Neural progenitor cell (in vitro differentiated cells): ENCODE measurements at regions not wholly inside any gene's neighbourhood (a gene's known extent, or its start where the extent isn't known, plus 50 kb on each side); places are given as distances from the start of the nearest gene placed in this dataset.

Experiments
- DNase-seq: peaks from one replicate; pipeline ENCODE4 v3.0.0-alpha.2; 2016; ENCODE audit warnings: low spot score
- H2AFZ ChIP-seq: fragments of 200-600 bp; sonication (generic); replicated peaks from 2 replicates; pipeline ENCODE4 v1.6.1; 2016; ENCODE audit warnings: antibody characterized with exemption
- H3F3A ChIP-seq: fragments of 200-600 bp; sonication (generic); 2 replicates; pipeline ENCODE4 v1.6.1; 2016; ENCODE audit warnings: antibody characterized with exemption, low read depth
- H3K27ac ChIP-seq: fragments of 200-600 bp; sonication (generic); 2 replicates; pipeline ENCODE4 v1.5.1; 2016; ENCODE audit warnings: mild to moderate bottlenecking
- H3K27me3 ChIP-seq: fragments of 200-600 bp; sonication (generic); 2 replicates; pipeline ENCODE4 v1.6.1; 2016; ENCODE audit warnings: mild to moderate bottlenecking, moderate library complexity
- H3K36me3 ChIP-seq: fragments of 200-600 bp; sonication (generic); 2 replicates; pipeline ENCODE4 v1.5.1; 2016
- H3K4me1 ChIP-seq: fragments of 200-600 bp; sonication (generic); 2 replicates; pipeline ENCODE4 v1.6.1; 2016; ENCODE audit warnings: mixed run types
- H3K4me2 ChIP-seq: fragments of 200-600 bp; sonication (generic); 2 replicates; pipeline ENCODE4 v1.6.1; 2016
- H3K4me3 ChIP-seq: fragments of 200-600 bp; sonication (generic); 2 replicates; pipeline ENCODE4 v1.5.1; 2016
- H3K79me2 ChIP-seq: fragments of 200-600 bp; sonication (generic); 2 replicates; pipeline ENCODE4 v1.6.1; 2016; ENCODE audit warnings: low read depth
- H3K9ac ChIP-seq: fragments of 200-600 bp; sonication (generic); 2 replicates; pipeline ENCODE4 v1.6.1; 2016
- H3K9me3 ChIP-seq: fragments of 200-600 bp; sonication (generic); 2 replicates; pipeline ENCODE4 v1.5.1; 2016; ENCODE audit warnings: low read depth
- H4K20me1 ChIP-seq: fragments of 200-600 bp; sonication (generic); 2 replicates; pipeline ENCODE4 v1.6.1; 2016; ENCODE audit warnings: low read depth
- H3K27ac Mint-ChIP-seq: 3 replicates; pipeline ENCODE4 v1.8.0; 2021; ENCODE audit warnings: mixed read lengths
- H3K27me3 Mint-ChIP-seq: 2 replicates; pipeline ENCODE4 v1.8.0; 2022; ENCODE audit warnings: low read depth, mild to moderate bottlenecking, inconsistent platforms, moderate library complexity, mixed read lengths; ENCODE audit not compliant: insufficient read depth
- H3K36me3 Mint-ChIP-seq: 3 replicates; pipeline ENCODE4 v1.8.0; 2021; ENCODE audit warnings: mixed read lengths
- H3K4me1 Mint-ChIP-seq: 3 replicates; pipeline ENCODE4 v1.8.0; 2021; ENCODE audit warnings: mixed read lengths
- H3K4me3 Mint-ChIP-seq: 3 replicates; pipeline ENCODE4 v1.8.0; 2021; ENCODE audit warnings: mild to moderate bottlenecking, moderate library complexity, mixed read lengths
- H3K9me3 Mint-ChIP-seq: 3 replicates; pipeline ENCODE4 v1.8.0; 2020; ENCODE audit warnings: mixed read lengths
- CTCF ChIP-seq: fragments of 200-600 bp; sonication (generic); IDR thresholded peaks from 2 replicates; pipeline ENCODE4 v1.5.1; 2017; ENCODE audit warnings: antibody characterized with exemption, mild to moderate bottlenecking
- EZH2 ChIP-seq: fragments of 200-600 bp; sonication (generic); IDR thresholded peaks from 2 replicates; pipeline ENCODE4 v1.6.1; 2017; ENCODE audit warnings: antibody characterized with exemption, mild to moderate bottlenecking, moderate library complexity
- EZH2phosphoT487 ChIP-seq: fragments of 200-600 bp; sonication (generic); IDR thresholded peaks from 2 replicates; pipeline ENCODE4 v1.6.1; 2017; ENCODE audit warnings: antibody characterized with exemption

GRCh38 chr2:175872721-175873120, 129.3 kb downstream of the LNPK start:
- Histone ChIP-seq H3F3A (no peaks in the 10 kb centered on the region), H3K27ac (no peak overlapping the region), H3K36me3 (no peaks in the 10 kb centered on the region), H3K27me3 (no peaks in the 10 kb centered on the region), H3K4me3 (no peak overlapping the region), H3K4me1 (no peaks in the 10 kb centered on the region), H4K20me1 (no peaks in the 10 kb centered on the region), H3K79me2 (no peaks in the 10 kb centered on the region), H3K4me2 (no peak overlapping the region), H3K9ac (no peak overlapping the region), H2AFZ (no peak overlapping the region), H3K9me3 (no peaks in the 10 kb centered on the region)
- Mint-ChIP-seq H3K9me3 (peaks cover 3% of the 10 kb centered on the region), H3K4me1 (no peaks in the 10 kb centered on the region), H3K4me3 (no peak overlapping the region), H3K27ac (no peak overlapping the region), H3K27me3 (peaks cover 3% of the 10 kb centered on the region), H3K36me3 (no peaks in the 10 kb centered on the region)
- DNase-seq = no peak
- TF ChIP-seq EZH2 = no peak

DNA sequence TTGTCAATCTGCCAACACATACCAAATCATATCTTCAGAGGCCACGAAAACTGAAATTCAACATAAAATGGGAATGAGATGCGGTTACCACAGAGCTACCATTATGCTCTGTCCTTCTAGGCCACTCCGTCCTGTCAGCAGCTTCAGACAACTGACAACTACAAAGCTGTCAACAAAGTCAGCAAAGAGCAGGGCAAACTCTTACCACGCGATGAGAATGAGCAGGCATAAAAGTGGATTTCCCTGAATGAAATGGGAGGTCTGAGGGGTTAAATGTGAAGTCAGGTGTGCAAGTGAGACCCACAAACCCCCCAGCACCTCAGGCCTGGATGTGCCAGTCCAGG, 130.1 kb downstream of the LNPK start:
- Mint-ChIP-seq H3K4me3 (no peak overlapping the region), H3K27me3 (no peaks in the 10 kb centered on the region), H3K9me3 (peaks cover 3% of the 10 kb centered on the region), H3K4me1 (peaks cover 3% of the 10 kb centered on the region), H3K27ac (no peak overlapping the region), H3K36me3 (no peaks in the 10 kb centered on the region)
- H3K27me3 ChIP-seq = no peaks in the 10 kb centered on the region
- DNase-seq = no peak
- H3K9me3 ChIP-seq = no peaks in the 10 kb centered on the region
- no peak overlapping the region for H3K4me3 ChIP-seq
- H3K4me1 ChIP-seq = peaks cover 2% of the 10 kb centered on the region
- no peak for TF ChIP-seq EZH2
- TF ChIP-seq EZH2phosphoT487 = no peak
- no peak for TF ChIP-seq CTCF
- no peak overlapping the region for H3K4me2 ChIP-seq
- H3K79me2 ChIP-seq = no peaks in the 10 kb centered on the region
- no peak overlapping the region for H3K9ac ChIP-seq
- no peaks in the 10 kb centered on the region for H3K36me3 ChIP-seq
- H4K20me1 ChIP-seq = no peaks in the 10 kb centered on the region
- no peaks in the 10 kb centered on the region for H3F3A ChIP-seq
- no peak overlapping the region for H2AFZ ChIP-seq
- no peak overlapping the region for H3K27ac ChIP-seq

GRCh38 chr2:175871331-175872004, 130.6 kb downstream of the LNPK start:
- Histone ChIP-seq H3K27me3 (no peaks in the 10 kb centered on the region), H3K36me3 (no peaks in the 10 kb centered on the region), H4K20me1 (no peaks in the 10 kb centered on the region), H3K79me2 (no peaks in the 10 kb centered on the region), H3K9ac (no peak overlapping the region), H3K4me1 (peaks cover 4% of the 10 kb centered on the region), H3K27ac (no peak overlapping the region), H3F3A (no peaks in the 10 kb centered on the region), H2AFZ (no peak overlapping the region), H3K9me3 (no peaks in the 10 kb centered on the region), H3K4me3 (no peak overlapping the region), H3K4me2 (no peak overlapping the region)
- no peak for TF ChIP-seq EZH2phosphoT487
- no peak for TF ChIP-seq CTCF
- no peak for TF ChIP-seq EZH2
- Mint-ChIP-seq H3K4me1 (peaks cover 6% of the 10 kb centered on the region), H3K4me3 (no peak overlapping the region), H3K27me3 (no peaks in the 10 kb centered on the region), H3K36me3 (no peaks in the 10 kb centered on the region), H3K27ac (no peak overlapping the region), H3K9me3 (peaks cover 3% of the 10 kb centered on the region)
- DNase-seq = no peak

DNA sequence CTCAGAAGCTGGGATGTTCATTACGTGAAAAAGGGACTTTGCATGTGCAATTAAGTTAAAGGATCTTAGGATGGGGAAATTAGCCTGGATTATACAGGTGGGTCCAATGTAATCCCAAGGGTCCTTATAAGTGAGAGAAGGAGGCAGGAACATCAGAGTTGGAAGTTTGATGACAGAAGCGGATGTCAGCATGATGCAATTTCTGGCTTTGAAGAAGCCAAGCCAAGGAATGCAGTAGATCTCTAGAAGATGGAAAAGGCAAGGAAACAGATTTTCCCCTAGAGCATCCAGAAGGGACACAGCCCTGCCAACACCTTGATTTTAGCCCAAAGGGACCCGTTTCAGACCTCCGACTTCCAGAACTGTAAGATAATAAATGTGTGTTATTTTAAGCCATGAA, 136.4 kb downstream of the LNPK start:
- H3K27ac Mint-ChIP-seq = no peak overlapping the region
- TF ChIP-seq EZH2phosphoT487 = no peak
- TF ChIP-seq EZH2 = no peak
- TF ChIP-seq CTCF = no peak
- H3K36me3 Mint-ChIP-seq = no peaks in the 10 kb centered on the region
- no peaks in the 10 kb centered on the region for H3K36me3 ChIP-seq
- H3K9me3 Mint-ChIP-seq = peaks cover 3% of the 10 kb centered on the region
- no peak overlapping the region for H3K9ac ChIP-seq
- no peak overlapping the region for H2AFZ ChIP-seq
- peaks cover 21% of the 10 kb centered on the region for H3K4me1 Mint-ChIP-seq
- H3K79me2 ChIP-seq = no peaks in the 10 kb centered on the region
- peaks cover 5% of the 10 kb centered on the region for H3K27me3 Mint-ChIP-seq
- H3K4me3 ChIP-seq = no peak overlapping the region
- H3K4me1 ChIP-seq = peaks cover 4% of the 10 kb centered on the region
- no peaks in the 10 kb centered on the region for H4K20me1 ChIP-seq
- DNase-seq = no peak
- no peaks in the 10 kb centered on the region for H3F3A ChIP-seq
- no peaks in the 10 kb centered on the region for H3K9me3 ChIP-seq
- no peaks in the 10 kb centered on the region for H3K27me3 ChIP-seq
- no peak overlapping the region for H3K27ac ChIP-seq
- no peak overlapping the region for H3K4me2 ChIP-seq
- no peak overlapping the region for H3K4me3 Mint-ChIP-seq
